H1 (cell line): ENCODE measurements at regions not wholly inside any gene's neighbourhood (a gene's known extent, or its start where the extent isn't known, plus 50 kb on each side); places are given as distances from the start of the nearest gene placed in this dataset.

ENCODE experiments used
- CTCF ChIA-PET: fragments of 300-600 bp; sonication (Branson Sonifier 250); formaldehyde crosslinking; loops from one replicate; lab custom pipeline; 2021; ENCODE audit not compliant: partially characterized antibody; lab: Charles Lee
- POLR2A ChIA-PET: fragments of 300-600 bp; sonication (Branson Sonifier 250); formaldehyde crosslinking; loops from one replicate; lab custom pipeline; 2021; ENCODE audit warnings: inconsistent platforms; ENCODE audit not compliant: partially characterized antibody; lab: Charles Lee
- DNase-seq, 2 experiments: peaks; one replicate each; pipeline versions ENCODE4 v3.0.0 to v3.0.0-alpha.2; 2010 to 2022; ENCODE audit warnings: low spot score in 2 of 2, low read depth in 1 of 2, mixed read lengths in 1 of 2
- FAIRE-seq: peaks from 2 replicates; lab custom pipeline; 2011; peaks lifted over from hg19 to GRCh38; lab: Jason Lieb, UNC
- H2AFZ ChIP-seq: 2 replicates; pipeline ENCODE4 v1.8.1; 2012; ENCODE audit warnings: low read length, inconsistent platforms
- H2AK5ac ChIP-seq: 2 replicates; pipeline ENCODE4 v1.6.1; 2013; ENCODE audit warnings: low read depth, low read length
- H2BK120ac ChIP-seq: replicated peaks from 2 replicates; pipeline ENCODE3; 2013; ENCODE audit warnings: low read depth, low read length, inconsistent platforms
- H2BK12ac ChIP-seq: 2 replicates; pipeline ENCODE4 v1.6.1; 2013; ENCODE audit warnings: low read depth, low read length
- H2BK15ac ChIP-seq: 2 replicates; pipeline ENCODE4 v1.6.1; 2013; ENCODE audit warnings: low read length
- H2BK20ac ChIP-seq: 2 replicates; pipeline ENCODE4 v1.6.1; 2013; ENCODE audit warnings: low read length
- H2BK5ac ChIP-seq: 2 replicates; pipeline ENCODE4 v1.6.1; 2013; ENCODE audit warnings: low read depth, low read length
- H3K14ac ChIP-seq: 2 replicates; pipeline ENCODE4 v1.6.1; 2013; ENCODE audit warnings: inconsistent platforms; ENCODE audit not compliant: insufficient read length
- H3K18ac ChIP-seq: 2 replicates; pipeline ENCODE4 v1.6.1; 2013; ENCODE audit warnings: low read length; ENCODE audit errors: extremely low read depth
- H3K23ac ChIP-seq: 2 replicates; pipeline ENCODE4 v1.6.1; 2013; ENCODE audit warnings: inconsistent platforms; ENCODE audit not compliant: insufficient read length
- H3K23me2 ChIP-seq: 2 replicates; pipeline ENCODE4 v1.6.1; 2013; ENCODE audit warnings: low read depth, low read length
- H3K27ac ChIP-seq: 2 replicates; pipeline ENCODE4 v1.6.1; 2011; ENCODE audit warnings: low read depth, low read length, inconsistent platforms
- H3K27me3 ChIP-seq, 4 experiments: replicated peaks in 1 of 4; 1 replicate in 1 of 4; 2 replicates in 3 of 4; pipeline versions ENCODE4 v1.6.1 to v1.8.1; 2011 to 2013; ENCODE audit warnings: low read length in 3 of 4, mild to moderate bottlenecking in 3 of 4, inconsistent platforms in 2 of 4, mixed read lengths in 2 of 4, moderate library complexity in 1 of 4; ENCODE audit not compliant: control insufficient read depth in 3 of 4, insufficient read depth in 3 of 4; ENCODE audit errors: extremely low read depth in 1 of 4
- H3K36me3 ChIP-seq, 4 experiments: 2 replicates each; pipeline versions ENCODE4 v1.6.1 to v1.8.1; 2011 to 2013; ENCODE audit warnings: mild to moderate bottlenecking in 4 of 4, low read length in 3 of 4, moderate library complexity in 2 of 4, control low read depth in 1 of 4, inconsistent platforms in 1 of 4; ENCODE audit not compliant: insufficient read depth in 4 of 4, control insufficient read depth in 2 of 4
- H3K4ac ChIP-seq: replicated peaks from 2 replicates; pipeline ENCODE3; 2013; ENCODE audit warnings: low read length, low read depth, mixed read lengths, inconsistent platforms; ENCODE audit not compliant: insufficient read length
- H3K4me1 ChIP-seq, 4 experiments: replicated peaks in 1 of 4; 1 replicate in 1 of 4; 2 replicates in 3 of 4; pipeline versions ENCODE4 v1.6.1 to v1.8.1; 2011 to 2013; ENCODE audit warnings: low read length in 3 of 4, inconsistent platforms in 2 of 4, mixed read lengths in 1 of 4; ENCODE audit not compliant: insufficient read depth in 4 of 4, control insufficient read depth in 3 of 4
- H3K4me2 ChIP-seq, 2 experiments: 2 replicates each; pipeline versions ENCODE4 v1.6.1 to v1.8.1; 2011 to 2013; ENCODE audit warnings: low read depth in 2 of 2, low read length in 2 of 2, control low read depth in 1 of 2, inconsistent platforms in 1 of 2, mild to moderate bottlenecking in 1 of 2; ENCODE audit not compliant: insufficient read depth in 1 of 2
- H3K4me3 ChIP-seq, 4 experiments: fragments of 200-600, 300-600 bp in 1 of 4; sonication (generic), shearing (Covaris generic), sonication (Bioruptor Twin) in 1 of 4; 2 replicates each; pipeline versions ENCODE4 v1.5.1 to v1.8.1; 2011 to 2016; ENCODE audit warnings: low read length in 4 of 4, low read depth in 3 of 4, control low read depth in 2 of 4, inconsistent platforms in 2 of 4, mild to moderate bottlenecking in 2 of 4, mixed read lengths in 1 of 4, moderate library complexity in 1 of 4; ENCODE audit not compliant: insufficient read depth in 2 of 4; ENCODE audit errors: extremely low read depth in 1 of 4
- H3K56ac ChIP-seq: replicated peaks from 2 replicates; pipeline ENCODE3; 2013; ENCODE audit warnings: low read depth, mild to moderate bottlenecking, mixed read lengths, low read length, inconsistent platforms; ENCODE audit not compliant: insufficient read length
- H3K79me1 ChIP-seq: 2 replicates; pipeline ENCODE4 v1.6.1; 2013; ENCODE audit warnings: low read depth, low read length, control low read depth
- H3K79me2 ChIP-seq, 2 experiments: 2 replicates each; pipeline versions ENCODE4 v1.6.1 to v1.8.1; 2012 to 2013; ENCODE audit warnings: low read length in 2 of 2, mild to moderate bottlenecking in 2 of 2, inconsistent platforms in 1 of 2; ENCODE audit not compliant: insufficient read depth in 2 of 2, control insufficient read depth in 1 of 2
- H3K9ac ChIP-seq, 4 experiments: replicated peaks in 1 of 4; 1 replicate in 1 of 4; 2 replicates in 3 of 4; pipeline versions ENCODE4 v1.6.1 to v1.8.1; 2011 to 2013; ENCODE audit warnings: low read depth in 3 of 4, low read length in 3 of 4, control low read depth in 2 of 4, mild to moderate bottlenecking in 2 of 4, moderate library complexity in 2 of 4, inconsistent platforms in 1 of 4; ENCODE audit errors: extremely low read depth in 1 of 4
- H3K9me3 ChIP-seq, 2 experiments: 2 replicates each; pipeline versions ENCODE4 v1.6.1 to v1.8.1; 2012 to 2013; ENCODE audit warnings: mild to moderate bottlenecking in 2 of 2, moderate library complexity in 2 of 2, control low read depth in 1 of 2, inconsistent platforms in 1 of 2, low read depth in 1 of 2, low read length in 1 of 2, mixed read lengths in 1 of 2; ENCODE audit not compliant: insufficient read depth in 2 of 2
- H4K20me1 ChIP-seq, 2 experiments: replicated peaks in 1 of 2; 2 replicates each; pipeline versions ENCODE3 to v1.8.1; 2011 to 2013; ENCODE audit warnings: inconsistent platforms in 2 of 2, low read length in 2 of 2, mild to moderate bottlenecking in 1 of 2; ENCODE audit not compliant: insufficient read depth in 2 of 2, control insufficient read depth in 1 of 2
- H4K5ac ChIP-seq: 2 replicates; pipeline ENCODE4 v1.6.1; 2013; ENCODE audit warnings: low read length, low read depth, mixed read lengths, inconsistent platforms; ENCODE audit not compliant: insufficient read length
- H4K8ac ChIP-seq: 2 replicates; pipeline ENCODE4 v1.8.0; 2013; ENCODE audit warnings: mild to moderate bottlenecking, moderate library complexity, low read length, inconsistent platforms; ENCODE audit not compliant: insufficient read depth; ENCODE audit errors: extremely low read depth
- H4K91ac ChIP-seq: replicated peaks from 2 replicates; pipeline ENCODE3; 2013; ENCODE audit warnings: low read length, mixed read lengths, inconsistent platforms; ENCODE audit not compliant: insufficient read length
- BCL11A ChIP-seq, 2 experiments: IDR thresholded peaks; one replicate each; pipeline ENCODE4 v1.6.1; 2011; ENCODE audit warnings: low read depth in 2 of 2, low read length in 2 of 2, mild to moderate bottlenecking in 2 of 2
- HDAC6 ChIP-seq: IDR thresholded peaks from one replicate; pipeline ENCODE4 v1.7.1; 2012; ENCODE audit warnings: low read depth, mild to moderate bottlenecking, inconsistent platforms, low read length, moderate library complexity
- MAFK ChIP-seq: IDR thresholded peaks from 2 replicates; pipeline ENCODE4 v1.6.1; 2012; ENCODE audit warnings: low read depth, mild to moderate bottlenecking, improper control_type of control experiment, low read length
- RNF2 ChIP-seq: fragments of 200-900, 300-1000 bp; sonication (generic); IDR thresholded peaks from 2 replicates; pipeline ENCODE4 v1.7.1; 2016; ENCODE audit warnings: borderline replicate concordance, low read depth, mild to moderate bottlenecking, antibody characterized with exemption, low read length; ENCODE audit not compliant: poor library complexity, severe bottlenecking; ENCODE audit errors: missing control alignments
- SP2 ChIP-seq: IDR thresholded peaks from 2 replicates; pipeline ENCODE4 v1.6.1; 2012; ENCODE audit warnings: mild to moderate bottlenecking, low read length, inconsistent platforms
- USF2 ChIP-seq: IDR thresholded peaks from 2 replicates; pipeline ENCODE4 v1.6.1; 2011; ENCODE audit warnings: low read length, improper control_type of control experiment
- WGBS, 2 experiments: shearing (Covaris generic) in 1 of 2; methylation state at CpG; one replicate each; pipeline versions ENCODE4 v1.1.6 to v1.1.7; 2013 to 2015; ENCODE audit warnings: low lambda C conversion rate in 2 of 2, mixed read lengths in 2 of 2, inconsistent platforms in 1 of 2, low coverage in 1 of 2, missing lambda C conversion rate in 1 of 2; ENCODE audit not compliant: insufficient replicate concordance in 2 of 2, insufficient coverage in 1 of 2, insufficient read length in 1 of 2; ENCODE audit errors: extremely low coverage in 1 of 2, missing lambda C conversion rate in 1 of 2; 5-methylcytosine and 5-hydroxymethylcytosine counted together

DNA sequence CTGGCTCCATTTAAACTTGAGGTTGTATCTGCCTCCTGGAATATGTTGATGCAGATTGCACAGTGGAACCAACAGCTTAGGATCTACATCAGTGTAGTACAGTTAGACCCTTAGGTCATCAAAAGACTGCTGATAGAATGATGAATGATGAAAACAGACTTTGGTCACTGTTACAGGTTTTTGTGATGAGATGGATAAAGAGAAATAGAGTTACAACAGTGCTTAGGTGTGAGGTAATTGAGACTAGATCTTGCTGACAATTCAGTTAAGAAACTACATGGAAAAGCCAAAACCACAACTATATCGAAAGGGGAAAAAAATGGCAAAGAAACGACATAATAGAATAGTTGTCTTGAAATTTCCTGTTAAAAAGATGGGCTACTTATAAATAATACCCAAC lies 145.7 kb upstream of the LMNTD1 start:
- Histone ChIP-seq H3K4me1 (no peaks in the 10 kb centered on the region), H3K23ac (no peak overlapping the region), H2BK5ac (no peak overlapping the region), H3K4me2 (no peak overlapping the region), H3K27ac (no peak overlapping the region), H2AFZ (no peak overlapping the region), H3K4ac (no peak overlapping the region), H3K23me2 (no peaks in the 10 kb centered on the region), H2BK15ac (no peak overlapping the region), H3K14ac (no peak overlapping the region), H3K4me3 (no peak overlapping the region), H3K36me3 (no peaks in the 10 kb centered on the region), H4K8ac (no peak overlapping the region), H3K9me3 (0 out of 4 replicates have a peak, but pooled peaks cover 5 to 7% of the 10 kb centered on the region in 2 experiments), H3K27me3 (no peaks in the 10 kb centered on the region), H2AK5ac (no peak overlapping the region), H3K56ac (no peak overlapping the region), H2BK120ac (no peak overlapping the region), H4K20me1 (no peaks in the 10 kb centered on the region), H2BK20ac (no peak overlapping the region), H4K91ac (no peak overlapping the region), H3K79me2 (no peaks in the 10 kb centered on the region), H3K9ac (no peak overlapping the region), H3K79me1 (no peaks in the 10 kb centered on the region), H4K5ac (no peak overlapping the region), H3K18ac (no peak overlapping the region), H2BK12ac (no peak overlapping the region)
- TF ChIP-seq BCL11A (IDR thresholded peaks at IDR 0.05; ENCODE audit: low read depth in 2 of 2, low read length in 2 of 2): no peak
- no peak for TF ChIP-seq HDAC6
- TF ChIP-seq RNF2: no peak
- TF ChIP-seq USF2: no peak
- no peak for TF ChIP-seq MAFK
- no peak for TF ChIP-seq SP2
- POLR2A ChIA-PET: no interaction called here
- FAIRE-seq (no peak), DNase-seq (no peak)
- CTCF ChIA-PET: no interaction called here
- 82% methylated on average over 2 of the region's 2 CpGs; no CpG with 5 or more reads in 1 of the 2 experiments for WGBS, 2 experiments
